GM20000 (cell line): ENCODE measurements at regions not wholly inside any gene's neighbourhood (a gene's known extent, or its start where the extent isn't known, plus 50 kb on each side); places are given as distances from the start of the nearest gene placed in this dataset.
"Not testable (repeated sequence)": the region's sequence is repeated elsewhere in the genome, so short reads cannot be mapped to it uniquely, and the experiment has no call there.

Experiments used
- DNase-seq: peaks from one replicate; pipeline ENCODE4 v3.0.0; 2012; ENCODE audit warnings: low spot score
- TF ChIP-seq, protein P1 (sequence below): IDR thresholded peaks from 2 replicates; pipeline ENCODE4 v1.5.1; 2012; ENCODE audit warnings: mild to moderate bottlenecking, control low read depth; ENCODE audit errors: extremely low read depth, missing control alignments

DNA sequence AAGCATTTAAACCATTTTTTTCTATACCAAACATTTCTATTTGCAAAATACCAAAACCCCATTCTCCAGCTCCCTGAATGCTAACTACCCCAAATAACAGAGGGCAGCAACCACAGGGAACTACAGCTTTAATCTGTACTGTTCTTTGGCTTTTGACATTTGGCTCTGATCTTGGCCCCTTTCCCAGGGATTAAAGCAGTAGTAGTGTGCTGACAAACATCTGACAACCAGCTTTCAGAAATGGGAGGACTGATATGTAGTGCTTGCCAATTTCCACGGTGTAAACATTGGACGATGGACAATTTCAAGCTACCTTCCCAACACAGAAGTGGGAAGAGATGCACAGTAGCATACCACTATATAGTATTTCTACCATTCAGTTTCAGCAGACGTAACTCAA is 88.4 kb upstream of the TEAD1 start:
- DNase-seq = no peak
- TF ChIP-seq, protein P1, sequence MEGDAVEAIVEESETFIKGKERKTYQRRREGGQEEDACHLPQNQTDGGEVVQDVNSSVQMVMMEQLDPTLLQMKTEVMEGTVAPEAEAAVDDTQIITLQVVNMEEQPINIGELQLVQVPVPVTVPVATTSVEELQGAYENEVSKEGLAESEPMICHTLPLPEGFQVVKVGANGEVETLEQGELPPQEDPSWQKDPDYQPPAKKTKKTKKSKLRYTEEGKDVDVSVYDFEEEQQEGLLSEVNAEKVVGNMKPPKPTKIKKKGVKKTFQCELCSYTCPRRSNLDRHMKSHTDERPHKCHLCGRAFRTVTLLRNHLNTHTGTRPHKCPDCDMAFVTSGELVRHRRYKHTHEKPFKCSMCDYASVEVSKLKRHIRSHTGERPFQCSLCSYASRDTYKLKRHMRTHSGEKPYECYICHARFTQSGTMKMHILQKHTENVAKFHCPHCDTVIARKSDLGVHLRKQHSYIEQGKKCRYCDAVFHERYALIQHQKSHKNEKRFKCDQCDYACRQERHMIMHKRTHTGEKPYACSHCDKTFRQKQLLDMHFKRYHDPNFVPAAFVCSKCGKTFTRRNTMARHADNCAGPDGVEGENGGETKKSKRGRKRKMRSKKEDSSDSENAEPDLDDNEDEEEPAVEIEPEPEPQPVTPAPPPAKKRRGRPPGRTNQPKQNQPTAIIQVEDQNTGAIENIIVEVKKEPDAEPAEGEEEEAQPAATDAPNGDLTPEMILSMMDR = no peak

DNA sequence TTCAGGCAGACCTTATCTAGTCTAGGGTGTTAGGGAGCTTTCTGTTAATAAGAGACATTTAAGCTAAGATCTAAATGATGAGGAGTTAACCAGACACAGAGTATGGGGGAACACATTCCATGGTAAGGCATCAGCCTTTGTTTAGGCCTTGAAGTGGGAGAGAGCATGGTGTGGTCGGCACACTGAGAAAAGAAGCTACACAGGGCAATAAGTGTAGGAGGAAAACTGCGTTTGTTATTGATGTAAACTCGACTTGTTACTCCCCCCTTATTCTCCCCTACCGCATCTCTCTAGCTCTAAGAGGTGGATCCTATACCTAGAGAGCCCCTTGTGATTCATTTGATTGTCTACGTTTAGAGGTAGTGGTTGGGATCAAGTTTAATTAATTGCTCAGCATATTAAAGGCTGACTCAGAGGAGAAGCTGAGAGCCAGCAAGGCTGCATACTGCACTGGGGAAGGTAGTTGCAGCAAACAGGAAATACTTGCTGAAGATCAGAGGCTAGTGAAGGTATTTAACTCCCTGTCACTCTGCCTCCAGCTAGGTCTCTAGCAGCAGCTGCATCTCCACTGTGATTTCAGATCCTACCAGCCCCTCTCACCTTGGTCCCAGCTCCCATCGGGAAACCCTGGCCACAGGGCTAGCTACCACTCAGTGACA is 86.8 kb upstream of the TEAD1 start:
- no peak for DNase-seq
- TF ChIP-seq, protein P1 = no peak

DNA sequence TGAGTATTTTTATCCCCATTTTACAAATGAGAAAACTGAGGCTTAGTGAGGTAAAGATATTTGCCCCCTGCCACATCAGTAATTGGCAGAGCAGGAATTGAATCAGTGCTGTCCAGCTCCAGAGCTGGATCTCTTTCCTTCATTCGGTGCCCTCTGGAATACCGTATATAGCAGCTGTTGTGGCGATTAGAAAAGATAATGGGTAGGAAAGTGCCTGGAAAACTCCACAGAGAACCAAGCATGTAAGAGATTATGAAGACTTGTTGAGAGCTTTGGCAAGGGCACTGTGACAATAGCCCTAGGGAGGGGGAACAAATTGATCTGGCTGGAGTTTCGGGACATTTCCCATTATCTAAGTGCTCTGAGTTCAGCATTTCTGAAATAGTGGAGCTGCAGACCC is 82.5 kb upstream of the TEAD1 start:
- TF ChIP-seq, protein P1 = no peak
- DNase-seq = no peak

DNA sequence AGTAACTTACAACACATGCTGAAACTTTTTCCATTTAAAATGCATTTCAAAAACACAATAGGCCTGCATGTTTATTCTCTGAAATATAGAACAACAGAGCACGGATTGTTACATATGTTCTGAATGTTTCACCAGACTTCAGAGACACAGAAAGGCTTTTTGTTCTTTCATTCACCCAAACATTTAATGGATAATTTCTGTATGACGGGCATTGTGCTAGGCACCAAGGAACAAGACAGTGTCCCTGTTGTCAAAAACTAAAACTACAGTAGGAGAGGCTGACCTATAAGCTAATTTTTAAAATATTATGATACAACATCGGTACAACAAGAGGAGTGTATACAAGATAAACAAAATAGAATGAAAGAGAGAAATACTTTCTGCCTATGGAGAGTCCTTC is 81.9 kb upstream of the TEAD1 start:
- no peak for DNase-seq
- TF ChIP-seq, protein P1 = no peak

DNA sequence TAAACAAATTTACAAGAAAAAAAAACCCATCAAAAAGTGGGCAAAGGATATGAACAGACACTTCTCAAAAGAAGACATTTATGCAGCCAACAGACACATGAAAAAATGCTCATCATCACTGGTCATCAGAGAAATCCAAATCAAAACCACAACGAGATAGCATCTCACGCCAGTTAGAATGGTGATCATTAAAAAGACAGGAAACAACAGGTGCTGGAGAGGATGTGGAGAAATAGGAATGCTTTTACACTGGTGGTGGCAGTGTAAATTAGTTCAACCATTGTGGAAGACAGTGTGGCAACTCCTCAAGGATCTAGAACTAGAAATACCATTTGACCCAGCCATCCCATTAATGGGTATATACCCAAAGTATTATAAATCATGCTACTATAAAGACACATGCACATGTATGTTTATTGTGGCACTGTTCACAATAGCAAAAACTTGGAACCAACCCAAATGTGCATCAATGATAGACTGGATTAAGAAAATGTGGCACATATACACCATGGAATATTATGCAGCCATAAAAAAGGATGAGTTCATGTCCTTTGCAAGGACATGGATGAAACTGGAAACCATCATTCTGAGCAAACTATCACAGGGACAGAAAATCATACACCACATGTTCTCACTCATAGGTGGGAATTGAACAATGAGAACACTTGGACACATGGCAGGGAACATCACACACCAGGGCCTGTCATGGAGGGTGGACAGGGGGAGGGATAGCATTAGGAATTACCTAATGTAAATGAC is 79.0 kb upstream of the TEAD1 start:
- DNase-seq = not testable (repeated sequence)

DNA sequence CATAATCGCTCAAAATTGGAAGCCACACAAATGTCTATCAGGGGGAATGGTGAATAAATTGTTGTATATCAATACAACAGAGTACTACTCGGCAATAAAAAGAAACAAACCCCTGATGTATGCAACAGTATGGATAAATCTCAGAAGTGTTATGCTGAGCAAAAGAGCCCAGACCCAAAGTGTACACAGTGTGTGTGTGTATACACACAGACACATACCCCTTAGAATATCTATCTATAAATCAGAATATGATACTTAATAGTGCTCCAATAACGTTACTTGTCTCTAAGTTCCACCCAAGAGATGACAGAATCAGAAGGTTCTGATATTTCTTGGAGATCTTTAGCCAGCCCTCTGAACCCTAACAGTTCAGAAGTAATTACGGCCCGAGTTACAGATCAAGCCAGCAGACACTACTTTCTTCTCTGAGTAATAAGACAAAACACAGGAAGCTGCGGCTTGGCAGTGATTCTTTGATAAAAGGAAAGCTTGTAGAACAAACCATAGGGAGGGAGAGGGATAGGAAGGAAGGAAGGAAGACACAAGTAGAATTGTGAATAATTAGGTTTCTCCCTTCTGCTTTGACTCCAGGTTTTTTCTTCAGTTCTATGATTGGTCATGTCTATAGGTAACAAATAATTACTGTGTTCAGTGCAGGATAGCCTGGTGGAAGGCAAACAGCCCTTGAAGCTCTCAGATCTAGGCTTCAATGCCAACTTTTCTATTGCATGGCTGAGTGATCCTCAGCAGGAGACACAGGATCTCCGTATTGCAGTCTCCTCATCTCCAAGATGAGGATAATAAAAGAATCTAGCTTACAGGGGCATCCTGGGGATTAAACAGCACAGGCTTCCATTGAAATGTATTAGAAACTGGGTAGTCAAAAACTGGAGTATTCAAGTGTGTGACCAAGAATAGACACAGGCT is 75.6 kb upstream of the TEAD1 start:
- no peak for DNase-seq

DNA sequence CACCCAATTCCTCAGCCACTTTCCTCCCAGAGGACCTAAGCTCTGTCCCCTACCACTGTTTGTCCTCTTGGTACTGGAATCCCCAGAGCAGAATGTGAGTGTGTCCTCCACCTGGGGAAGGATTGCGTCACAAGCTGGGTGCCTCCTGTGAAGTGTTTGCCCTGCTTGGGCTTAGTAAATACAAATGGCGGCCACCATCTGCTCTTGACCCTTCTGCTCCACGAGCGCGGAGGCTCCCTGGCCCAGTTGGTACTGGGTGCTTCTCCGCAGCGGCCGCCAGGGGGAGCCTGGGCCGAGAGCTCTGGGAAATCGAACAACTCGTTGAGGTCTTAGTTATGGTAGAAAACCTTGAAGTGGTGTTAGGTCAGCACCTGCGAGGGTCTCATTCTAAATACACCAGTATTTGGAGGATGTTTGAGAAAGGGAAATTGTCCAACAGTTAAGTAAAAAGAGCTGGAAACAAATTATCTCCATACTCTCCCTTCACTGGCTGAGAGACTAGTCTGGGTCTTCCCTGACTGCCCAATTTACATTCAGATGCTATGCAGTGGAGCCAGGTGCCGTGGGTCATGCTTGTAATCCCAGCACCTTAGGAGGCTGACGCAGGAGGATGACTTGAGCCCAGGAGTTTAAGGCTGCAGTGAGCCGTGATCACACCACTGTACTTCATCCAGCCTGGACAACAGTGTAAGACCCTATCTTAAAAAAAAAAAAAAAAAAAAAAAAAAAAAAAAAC is 74.6 kb upstream of the TEAD1 start:
- TF ChIP-seq, protein P1 = peak; percentile 75
- peak; percentile 47 for DNase-seq

More for the DNA sequence above, 75.6 kb upstream of the TEAD1 start:
- TF ChIP-seq, protein P1 = no peak
